Central memory CD4-positive, alpha-beta T cell (primary cell): ENCODE measurements at regions not wholly inside any gene's neighbourhood (a gene's known extent, or its start where the extent isn't known, plus 50 kb on each side); places are given as distances from the start of the nearest gene placed in this dataset.

ENCODE experiments used
- DNase-seq: peaks from one replicate; pipeline ENCODE4 v3.0.0; 2022

- DNase-seq = no peak
These were observed 355.7 kb upstream of the DUSP10 start for GRCh38 chr1:222097588-222097987.

- DNase-seq = no peak
These were observed 355.0 kb upstream of the DUSP10 start for GRCh38 chr1:222096883-222097282.

GRCh38 chr1:222096476-222096772 is 354.5 kb upstream of the DUSP10 start:
- no peak for DNase-seq

GRCh38 chr1:222095606-222096475 is 354.0 kb upstream of the DUSP10 start:
- DNase-seq = peak; percentile 55

- DNase-seq = no peak
These were observed 351.6 kb upstream of the DUSP10 start for GRCh38 chr1:222093518-222093917.

GRCh38 chr1:222090103-222090502 is 348.2 kb upstream of the DUSP10 start:
- DNase-seq = no peak

- DNase-seq = no peak
These were observed 345.5 kb upstream of the DUSP10 start for GRCh38 chr1:222087221-222087920.

- no peak for DNase-seq
These were observed 343.1 kb upstream of the DUSP10 start for GRCh38 chr1:222084996-222085395.

GRCh38 chr1:222084048-222084447 is 342.2 kb upstream of the DUSP10 start:
- DNase-seq = no peak

GRCh38 chr1:222081859-222082258 is 340.0 kb upstream of the DUSP10 start:
- DNase-seq = no peak

GRCh38 chr1:222079566-222079965 is 337.7 kb upstream of the DUSP10 start:
- no peak for DNase-seq

GRCh38 chr1:222077206-222077605 is 335.3 kb upstream of the DUSP10 start:
- no peak for DNase-seq

- no peak for DNase-seq
These were observed 332.4 kb upstream of the DUSP10 start for GRCh38 chr1:222074317-222074716.

GRCh38 chr1:222073307-222073995 is 331.6 kb upstream of the DUSP10 start:
- no peak for DNase-seq

GRCh38 chr1:222071387-222071786 is 329.5 kb upstream of the DUSP10 start:
- no peak for DNase-seq

GRCh38 chr1:222068937-222069336 is 327.0 kb upstream of the DUSP10 start:
- no peak for DNase-seq

GRCh38 chr1:222068101-222068500 is 326.2 kb upstream of the DUSP10 start:
- no peak for DNase-seq

GRCh38 chr1:222066539-222066938 is 324.6 kb upstream of the DUSP10 start:
- DNase-seq = no peak

GRCh38 chr1:222065234-222065633 is 323.3 kb upstream of the DUSP10 start:
- no peak for DNase-seq

- DNase-seq = no peak
These were observed 322.7 kb upstream of the DUSP10 start for GRCh38 chr1:222064388-222065211.

GRCh38 chr1:222062640-222063039 is 320.8 kb upstream of the DUSP10 start:
- no peak for DNase-seq

- no peak for DNase-seq
These were observed 319.9 kb upstream of the DUSP10 start for GRCh38 chr1:222061711-222062359.
